GM12878 (cell line): ENCODE measurements at regions not wholly inside any gene's neighbourhood (a gene's known extent, or its start where the extent isn't known, plus 50 kb on each side); places are given as distances from the start of the nearest gene placed in this dataset.

Experiments
- ATAC-seq: fragments of 200-7000 bp; cut with Tn5 transposase; 3 replicates; pipeline ENCODE4 v1.9.1; 2020; ENCODE audit warnings: mild to moderate bottlenecking, moderate library complexity
- BruUV-seq: library from RNA; stranded (reverse); fragments of 400-500 nt; replicated peaks from 2 replicates; lab custom pipeline; 2021; lab: Mats Ljungman, UMichigan
- CTCF ChIA-PET: fragments of 300-600 bp; sonication (Branson Sonifier 250); formaldehyde crosslinking; extraction: SDS; loops from one replicate; lab custom pipeline; 2021; ENCODE audit warnings: inconsistent platforms; lab: Yijun Ruan, JAX
- POLR2A ChIA-PET: fragments of 350-600 bp; formaldehyde crosslinking; extraction: SDS; loops from one replicate; lab custom pipeline; 2021; ENCODE audit warnings: inconsistent platforms; lab: Charles Lee
- RAD21 ChIA-PET: fragments of 300-600 bp; sonication (Branson Sonifier 250); formaldehyde crosslinking; loops from one replicate; lab custom pipeline; 2023; ENCODE audit warnings: antibody characterized with exemption; ENCODE audit not compliant: unreplicated experiment; lab: Charles Lee
- SMC1A ChIA-PET: fragments of 300-600 bp; sonication (Branson Sonifier 250); formaldehyde crosslinking; loops from one replicate; lab custom pipeline; 2023; ENCODE audit not compliant: unreplicated experiment, uncharacterized antibody; lab: Charles Lee
- DNase-seq: peaks from one replicate; pipeline ENCODE4 v3.0.0-alpha.2; 2011; ENCODE audit warnings: low read depth, low spot score
- FAIRE-seq: peaks from 3 replicates; lab custom pipeline; 2011; peaks lifted over from hg19 to GRCh38; lab: Jason Lieb, UNC
- H2AFZ ChIP-seq: 2 replicates; pipeline ENCODE4 v1.6.0; 2011; ENCODE audit warnings: low read depth, low read length, control low read depth; ENCODE audit not compliant: control insufficient read depth
- H3K27ac ChIP-seq: 2 replicates; pipeline ENCODE4 v1.5.1; 2011; ENCODE audit warnings: control low read depth; ENCODE audit not compliant: control insufficient read depth, insufficient read depth
- H3K27me3 ChIP-seq, 2 experiments: replicated peaks in 1 of 2; 2 replicates each; pipeline versions ENCODE4 v1.6.0 to v1.6.1; 2011; ENCODE audit warnings: low read length in 1 of 2; ENCODE audit not compliant: control insufficient read depth in 2 of 2, insufficient read depth in 2 of 2
- H3K36me3 ChIP-seq, 2 experiments: 2 replicates each; pipeline ENCODE4 v1.5.1; 2011; ENCODE audit warnings: low read length in 1 of 2; ENCODE audit not compliant: control insufficient read depth in 2 of 2, insufficient read depth in 2 of 2
- H3K4me1 ChIP-seq: 2 replicates; pipeline ENCODE4 v1.6.1; 2011; ENCODE audit warnings: mild to moderate bottlenecking, low read length, moderate library complexity, mixed read lengths; ENCODE audit not compliant: control insufficient read depth, insufficient read depth
- H3K4me2 ChIP-seq: 2 replicates; pipeline ENCODE4 v1.6.0; 2011; ENCODE audit warnings: control low read depth; ENCODE audit not compliant: control insufficient read depth, insufficient read depth
- H3K4me3 ChIP-seq: fragments of 200-600 bp; sonication (generic); 2 replicates; pipeline ENCODE4 v1.5.1; 2016
- H3K79me2 ChIP-seq: 2 replicates; pipeline ENCODE4 v1.6.0; 2011; ENCODE audit warnings: low read length; ENCODE audit not compliant: control insufficient read depth, insufficient read depth
- H3K9ac ChIP-seq: 2 replicates; pipeline ENCODE4 v1.8.0; 2011; ENCODE audit warnings: low read length, control low read depth, mixed read lengths; ENCODE audit not compliant: control insufficient read depth, insufficient read depth
- H3K9me3 ChIP-seq: replicated peaks from 3 replicates; pipeline ENCODE4 v1.5.1; 2011; ENCODE audit warnings: mild to moderate bottlenecking, low read length; ENCODE audit not compliant: control insufficient read depth, insufficient read depth
- H4K20me1 ChIP-seq: 2 replicates; pipeline ENCODE4 v1.6.0; 2011; ENCODE audit not compliant: control insufficient read depth, insufficient read depth
- BHLHE40 ChIP-seq, 2 experiments: fragments of 450-650 bp in 1 of 2; IDR thresholded peaks; 2 replicates each; pipeline ENCODE4 v1.6.1; 2011 to 2017; ENCODE audit warnings: low read depth in 2 of 2, borderline replicate concordance in 1 of 2, improper control_type of control experiment in 1 of 2, low read length in 1 of 2, mild to moderate bottlenecking in 1 of 2
- FOS ChIP-seq: IDR thresholded peaks from 3 replicates; pipeline ENCODE4 v1.6.1; 2011; ENCODE audit warnings: borderline replicate concordance; ENCODE audit not compliant: insufficient read length; ENCODE audit errors: extremely low read depth
- HDGF ChIP-seq: fragments of 450-650 bp; IDR thresholded peaks from 2 replicates; pipeline ENCODE4 v1.6.1; 2016; ENCODE audit warnings: antibody characterized with exemption
- JUNB ChIP-seq: IDR thresholded peaks from 2 replicates; pipeline ENCODE4 v1.6.1; 2016; ENCODE audit warnings: antibody characterized with exemption, mild to moderate bottlenecking
- KDM1A ChIP-seq: fragments of 200-600 bp; sonication (generic); IDR thresholded peaks from 2 replicates; pipeline ENCODE4 v1.6.1; 2016; ENCODE audit warnings: borderline replicate concordance
- MEF2A ChIP-seq: IDR thresholded peaks from 2 replicates; pipeline ENCODE4 v1.6.1; 2011; ENCODE audit warnings: low read depth, mild to moderate bottlenecking, low read length, moderate library complexity; ENCODE audit not compliant: insufficient read depth
- NBN ChIP-seq: fragments of 450-650 bp; IDR thresholded peaks from 2 replicates; pipeline ENCODE4 v1.6.1; 2016
- NFYB ChIP-seq: IDR thresholded peaks from 2 replicates; pipeline ENCODE4 v1.6.1; 2011; ENCODE audit warnings: low read depth, mild to moderate bottlenecking, low read length, improper control_type of control experiment, moderate library complexity; ENCODE audit not compliant: insufficient read depth
- NR2C2 ChIP-seq: IDR thresholded peaks from 2 replicates; pipeline ENCODE4 v1.6.1; 2011; ENCODE audit warnings: borderline replicate concordance, low read depth; ENCODE audit not compliant: control insufficient read depth, insufficient read length
- SMARCA5 ChIP-seq: fragments of 450-650 bp; IDR thresholded peaks from 2 replicates; pipeline ENCODE4 v1.6.1; 2017; ENCODE audit warnings: mild to moderate bottlenecking
- YY1 ChIP-seq: IDR thresholded peaks from 2 replicates; pipeline ENCODE4 v1.6.1; 2011; ENCODE audit warnings: low read depth, mild to moderate bottlenecking, low read length
- ZBTB33 ChIP-seq: fragments of 450-650 bp; IDR thresholded peaks from 2 replicates; pipeline ENCODE4 v1.6.1; 2017; ENCODE audit warnings: mild to moderate bottlenecking
- WGBS: methylation state at CpG from one replicate; pipeline ENCODE4 v1.1.6; 2016; ENCODE audit warnings: low lambda C conversion rate; ENCODE audit not compliant: insufficient replicate concordance, insufficient coverage; ENCODE audit errors: missing lambda C conversion rate; 5-methylcytosine and 5-hydroxymethylcytosine counted together
- in situ Hi-C: fragments of 300-500 bp; cut with MboI; formaldehyde crosslinking; loops from 9 replicates; pipeline ENCODE4 v1.14.3; 2018; ENCODE audit warnings: mixed read lengths
- intact Hi-C: fragments of 100-400 bp; cut with micrococcal nuclease; formaldehyde crosslinking; loops from one replicate; pipeline ENCODE4 v1.14.2; 2022; ENCODE audit not compliant: unreplicated experiment
- TF ChIP-seq, protein P1 (sequence below): fragments of 150-350 bp; IDR thresholded peaks from 2 replicates; pipeline ENCODE4 v1.6.1; 2016; ENCODE audit warnings: low read depth, low read length

DNA sequence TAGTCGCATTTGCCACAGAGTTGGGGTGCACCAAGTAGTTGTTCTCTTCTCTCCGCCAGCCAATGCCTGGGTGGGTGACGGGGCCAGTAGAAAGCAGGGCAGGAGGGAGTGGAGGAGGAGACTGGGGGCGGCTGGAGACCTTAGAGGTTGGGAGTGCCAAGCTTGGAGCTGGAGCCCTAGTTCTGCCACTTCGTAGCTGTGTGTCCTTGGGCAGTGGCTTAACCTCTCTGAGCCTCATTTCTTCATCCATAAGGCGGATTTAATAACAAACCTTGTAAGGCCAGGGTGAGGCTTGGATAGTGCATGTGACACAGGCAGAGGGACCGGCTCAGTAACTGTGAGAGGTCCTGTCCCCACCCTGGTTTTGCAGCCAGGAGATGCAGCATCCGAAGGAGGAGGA is 81.1 kb upstream of the LHX5 start:
- TF ChIP-seq NR2C2 = no peak
- no peak for TF ChIP-seq KDM1A
- TF ChIP-seq, protein P1, sequence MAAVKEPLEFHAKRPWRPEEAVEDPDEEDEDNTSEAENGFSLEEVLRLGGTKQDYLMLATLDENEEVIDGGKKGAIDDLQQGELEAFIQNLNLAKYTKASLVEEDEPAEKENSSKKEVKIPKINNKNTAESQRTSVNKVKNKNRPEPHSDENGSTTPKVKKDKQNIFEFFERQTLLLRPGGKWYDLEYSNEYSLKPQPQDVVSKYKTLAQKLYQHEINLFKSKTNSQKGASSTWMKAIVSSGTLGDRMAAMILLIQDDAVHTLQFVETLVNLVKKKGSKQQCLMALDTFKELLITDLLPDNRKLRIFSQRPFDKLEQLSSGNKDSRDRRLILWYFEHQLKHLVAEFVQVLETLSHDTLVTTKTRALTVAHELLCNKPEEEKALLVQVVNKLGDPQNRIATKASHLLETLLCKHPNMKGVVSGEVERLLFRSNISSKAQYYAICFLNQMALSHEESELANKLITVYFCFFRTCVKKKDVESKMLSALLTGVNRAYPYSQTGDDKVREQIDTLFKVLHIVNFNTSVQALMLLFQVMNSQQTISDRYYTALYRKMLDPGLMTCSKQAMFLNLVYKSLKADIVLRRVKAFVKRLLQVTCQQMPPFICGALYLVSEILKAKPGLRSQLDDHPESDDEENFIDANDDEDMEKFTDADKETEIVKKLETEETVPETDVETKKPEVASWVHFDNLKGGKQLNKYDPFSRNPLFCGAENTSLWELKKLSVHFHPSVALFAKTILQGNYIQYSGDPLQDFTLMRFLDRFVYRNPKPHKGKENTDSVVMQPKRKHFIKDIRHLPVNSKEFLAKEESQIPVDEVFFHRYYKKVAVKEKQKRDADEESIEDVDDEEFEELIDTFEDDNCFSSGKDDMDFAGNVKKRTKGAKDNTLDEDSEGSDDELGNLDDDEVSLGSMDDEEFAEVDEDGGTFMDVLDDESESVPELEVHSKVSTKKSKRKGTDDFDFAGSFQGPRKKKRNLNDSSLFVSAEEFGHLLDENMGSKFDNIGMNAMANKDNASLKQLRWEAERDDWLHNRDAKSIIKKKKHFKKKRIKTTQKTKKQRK = no peak
- no peak for TF ChIP-seq HDGF
- TF ChIP-seq JUNB = no peak
- no peaks in the 10 kb centered on the region for H3K4me1 ChIP-seq
- no peak for FAIRE-seq
- no peaks in the 10 kb centered on the region for H4K20me1 ChIP-seq
- no peak overlapping the region for H2AFZ ChIP-seq
- WGBS = 24% methylated on average over 8 of the region's 8 CpGs
- ChIA-PET RAD21 (no interaction called here), SMC1A (no interaction called here), CTCF (no interaction called here), POLR2A (no interaction called here)
- H3K9ac ChIP-seq = no peak overlapping the region
- intact Hi-C loops = no loop called here
- no peaks in the 10 kb centered on the region; a peak in 1 of 4 replicates for H3K27me3 ChIP-seq
- in situ Hi-C loops = no loop called here
- H3K4me2 ChIP-seq = no peak overlapping the region
- H3K9me3 ChIP-seq = no peaks in the 10 kb centered on the region
- DNase-seq = no peak
- no peak for ATAC-seq
- no peak overlapping the region for H3K27ac ChIP-seq
- no TSS peak for BruUV-seq
- H3K79me2 ChIP-seq = no peaks in the 10 kb centered on the region
- no peaks in the 10 kb centered on the region for H3K36me3 ChIP-seq
- H3K4me3 ChIP-seq = no peak overlapping the region

GRCh38 chr12:113551563-113551962 is 79.9 kb upstream of the LHX5 start:
- H3K4me2 ChIP-seq = no peak overlapping the region
- H2AFZ ChIP-seq = no peak overlapping the region
- no peaks in the 10 kb centered on the region for H3K9me3 ChIP-seq
- in situ Hi-C loops (no loop called here), intact Hi-C loops (no loop called here)
- no peaks in the 10 kb centered on the region for H3K79me2 ChIP-seq
- WGBS = 41% methylated on average over 4 of the region's 4 CpGs
- FAIRE-seq (no peak), ATAC-seq (no peak), DNase-seq (no peak)
- RAD21 ChIA-PET = no interaction called here
- CTCF ChIA-PET = interaction anchor here (0.7 kb wide), 1 partner anchor 151 kb away, joined by 3 read pairs; no protein-coding TSS in a partner anchor
- H3K27ac ChIP-seq = no peak overlapping the region
- no peaks in the 10 kb centered on the region for H3K36me3 ChIP-seq
- BruUV-seq = no TSS peak
- POLR2A ChIA-PET = no interaction called here
- no peaks in the 10 kb centered on the region for H3K27me3 ChIP-seq
- H3K4me3 ChIP-seq = no peak overlapping the region
- H4K20me1 ChIP-seq = no peaks in the 10 kb centered on the region
- H3K9ac ChIP-seq = no peak overlapping the region
- SMC1A ChIA-PET = no interaction called here
- H3K4me1 ChIP-seq = no peaks in the 10 kb centered on the region
- TF ChIP-seq KDM1A = no peak
- TF ChIP-seq BHLHE40 (IDR thresholded peaks at IDR 0.05; ENCODE audit: borderline replicate concordance in 1 of 2, low read depth in 2 of 2, low read length in 1 of 2) = no peak
- TF ChIP-seq NBN = no peak
- TF ChIP-seq NFYB = no peak
- no peak for TF ChIP-seq ZBTB33
- TF ChIP-seq SMARCA5 = no peak
- no peak for TF ChIP-seq FOS
- no peak for TF ChIP-seq YY1
- no peak for TF ChIP-seq MEF2A
